ENCODE measurements at regions not wholly inside any gene's neighbourhood (a gene's known extent, or its start where the extent isn't known, plus 50 kb on each side); places are given as distances from the start of the nearest gene placed in this dataset.

DNA sequence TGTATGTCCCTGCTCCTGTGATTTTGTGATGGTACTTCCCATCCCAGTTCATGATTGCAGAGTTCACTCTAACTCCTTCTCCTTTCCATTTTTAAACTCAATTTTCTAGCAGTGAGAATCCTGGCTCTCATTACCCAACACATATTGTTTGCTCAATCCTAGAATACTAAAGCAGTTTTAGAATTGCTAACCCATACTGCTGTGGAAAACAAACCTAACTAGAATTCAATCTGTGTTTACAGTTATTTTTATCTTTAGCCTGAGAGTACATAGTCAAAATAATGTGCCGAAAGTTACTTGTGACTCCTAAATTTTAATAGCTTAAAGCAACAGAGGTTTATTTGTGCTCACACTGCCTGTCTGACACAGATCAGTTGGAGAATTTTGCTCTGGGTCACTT, 508.0 kb downstream of the AACS start:
- 11% methylated on average over 1 of the region's 1 CpG for WGBS
- Histone ChIP-seq H3K9me3 (no peaks in the 10 kb centered on the region), H3K4me1 (replicated peaks) (no peaks in the 10 kb centered on the region), H3K27me3 (replicated peaks; ENCODE audit: insufficient read depth) (no peaks in the 10 kb centered on the region), H3K4me3 (no peak overlapping the region), H3K27ac (no peak overlapping the region), H3K36me3 (no peaks in the 10 kb centered on the region)
- TF ChIP-seq CTCF (IDR thresholded peaks at IDR 0.05), result no peak
- no peak for DNase-seq (ENCODE audit: low spot score)
- intact Hi-C loops (cut with DNase I), result no loop called here

DNA sequence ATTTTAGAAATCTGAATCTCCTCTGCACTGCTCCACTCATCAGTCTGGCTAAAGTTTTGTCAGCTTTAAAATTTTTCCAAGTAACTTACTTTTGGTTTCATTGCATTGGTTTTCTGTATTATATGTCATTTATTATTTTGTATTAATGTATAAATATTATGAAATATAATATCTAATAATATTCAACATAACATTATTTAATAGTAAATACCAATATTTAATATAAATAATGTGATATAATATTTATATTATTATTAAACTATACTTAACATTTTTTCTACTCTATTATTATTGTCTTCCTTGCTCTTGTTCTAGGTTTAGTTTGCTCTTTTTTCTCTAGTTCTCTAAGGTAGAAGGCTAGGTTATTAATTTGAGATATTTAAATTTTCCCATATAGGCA, 512.1 kb downstream of the AACS start:
- DNase-seq (ENCODE audit: low spot score), result no peak
- Histone ChIP-seq H3K27ac (no peak overlapping the region), H3K36me3 (no peaks in the 10 kb centered on the region), H3K9me3 (no peaks in the 10 kb centered on the region), H3K4me3 (no peak overlapping the region), H3K27me3 (replicated peaks; ENCODE audit: insufficient read depth) (no peaks in the 10 kb centered on the region), H3K4me1 (replicated peaks) (no peaks in the 10 kb centered on the region)
- intact Hi-C loops (cut with DNase I), result no loop called here
- TF ChIP-seq CTCF (IDR thresholded peaks at IDR 0.05), result no peak
- no peak for TF ChIP-seq POLR2AphosphoS5 (IDR thresholded peaks at IDR 0.05)
- no peak for TF ChIP-seq POLR2A (IDR thresholded peaks at IDR 0.05)

GRCh38 chr12:125579916-125580315, 514.7 kb downstream of the AACS start:
- TF ChIP-seq CTCF (IDR thresholded peaks at IDR 0.05) (no peak), POLR2AphosphoS5 (IDR thresholded peaks at IDR 0.05) (no peak), POLR2A (IDR thresholded peaks at IDR 0.05) (no peak)
- Histone ChIP-seq H3K9me3 (no peaks in the 10 kb centered on the region), H3K4me3 (no peak overlapping the region), H3K36me3 (no peaks in the 10 kb centered on the region), H3K27me3 (replicated peaks; ENCODE audit: insufficient read depth) (no peaks in the 10 kb centered on the region), H3K4me1 (replicated peaks) (no peaks in the 10 kb centered on the region), H3K27ac (no peak overlapping the region)
- no peak for DNase-seq (ENCODE audit: low spot score)
- intact Hi-C loops (cut with DNase I), result no loop called here

GRCh38 chr12:125583071-125583470, 517.8 kb downstream of the AACS start:
- 84% methylated on average over 3 of the region's 3 CpGs for WGBS

DNA sequence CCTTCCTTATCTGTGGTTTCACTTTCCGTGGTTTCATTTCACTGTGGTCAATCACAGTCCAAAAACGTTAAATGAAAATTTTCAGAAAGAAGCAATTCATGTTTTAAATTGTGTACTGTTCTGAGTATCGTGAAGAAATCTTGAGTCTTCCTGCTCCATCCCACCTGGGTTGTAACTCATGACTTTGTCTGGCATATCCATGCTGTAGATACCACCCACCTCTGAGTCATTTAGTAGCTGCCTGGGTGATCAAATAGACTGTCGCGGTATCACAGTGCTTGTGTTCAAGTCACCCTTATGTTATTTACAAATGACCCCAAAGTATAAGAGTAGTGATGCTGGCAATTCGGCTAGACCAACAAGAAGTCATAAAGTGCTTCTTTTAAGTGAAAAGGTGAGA, 521.2 kb downstream of the AACS start:
- Histone ChIP-seq H3K4me3 (no peak overlapping the region), H3K27ac (no peak overlapping the region), H3K27me3 (replicated peaks; ENCODE audit: insufficient read depth) (no peaks in the 10 kb centered on the region), H3K36me3 (no peaks in the 10 kb centered on the region), H3K9me3 (no peaks in the 10 kb centered on the region), H3K4me1 (replicated peaks) (no peaks in the 10 kb centered on the region)
- DNase-seq (ENCODE audit: low spot score), result no peak
- intact Hi-C loops (cut with DNase I), result no loop called here
- WGBS, result 78% methylated on average over 6 of the region's 6 CpGs
- no peak for TF ChIP-seq POLR2AphosphoS5 (IDR thresholded peaks at IDR 0.05)
- TF ChIP-seq POLR2A (IDR thresholded peaks at IDR 0.05), result no peak
- no peak for TF ChIP-seq CTCF (IDR thresholded peaks at IDR 0.05)

More at GRCh38 chr12:125583071-125583470, 517.8 kb downstream of the AACS start:
- H3K9me3 ChIP-seq, result no peaks in the 10 kb centered on the region
- no peaks in the 10 kb centered on the region for H3K27me3 ChIP-seq (replicated peaks; ENCODE audit: insufficient read depth)
- intact Hi-C loops (cut with DNase I), result no loop called here
- H3K27ac ChIP-seq, result no peak overlapping the region
- no peak overlapping the region for H3K4me3 ChIP-seq
- no peak for DNase-seq (ENCODE audit: low spot score)
- H3K4me1 ChIP-seq (replicated peaks), result no peaks in the 10 kb centered on the region
- no peak for TF ChIP-seq POLR2A (IDR thresholded peaks at IDR 0.05)
- H3K36me3 ChIP-seq, result no peaks in the 10 kb centered on the region

DNA sequence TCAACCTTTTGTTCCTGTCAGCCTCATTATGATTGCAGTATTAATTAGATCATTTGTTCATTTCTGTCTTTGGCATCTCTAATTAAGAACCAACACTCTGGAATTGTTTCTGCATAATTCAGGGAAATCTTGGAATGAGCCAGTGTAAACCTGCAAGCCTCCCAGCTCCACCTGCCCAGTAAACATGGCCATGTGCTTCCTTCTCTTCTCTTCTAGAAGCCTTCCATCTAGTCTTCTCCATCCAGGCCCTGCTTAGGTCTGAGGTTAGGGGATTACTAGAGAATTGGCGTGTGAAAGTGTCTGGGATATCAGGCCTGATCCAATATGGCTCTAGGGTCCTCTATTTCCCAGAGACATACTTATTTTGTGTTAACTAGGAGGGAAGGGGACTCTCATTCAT, 528.0 kb downstream of the AACS start:
- Histone ChIP-seq H3K36me3 (no peaks in the 10 kb centered on the region), H3K27me3 (replicated peaks; ENCODE audit: insufficient read depth) (no peaks in the 10 kb centered on the region), H3K4me1 (replicated peaks) (no peaks in the 10 kb centered on the region), H3K4me3 (no peak overlapping the region), H3K9me3 (no peaks in the 10 kb centered on the region), H3K27ac (no peak overlapping the region)
- TF ChIP-seq POLR2A (IDR thresholded peaks at IDR 0.05) (no peak), POLR2AphosphoS5 (IDR thresholded peaks at IDR 0.05) (no peak), CTCF (IDR thresholded peaks at IDR 0.05) (no peak)
- WGBS, result 65% methylated on average over 1 of the region's 1 CpG
- intact Hi-C loops (cut with DNase I), result no loop called here
- no peak for DNase-seq (ENCODE audit: low spot score)

Measured in prostate gland (tissue), 2 donors.